ENCODE measurements at regions not wholly inside any gene's neighbourhood (a gene's known extent, or its start where the extent isn't known, plus 50 kb on each side); places are given as distances from the start of the nearest gene placed in this dataset.

- TF ChIP-seq FOSB (CRISPR knock-in tag; IDR thresholded peaks at IDR 0.05) (no peak), BHLHE40 (IDR thresholded peaks at IDR 0.05; ENCODE audit: low read depth, low read length) (no peak), CTCF (IDR thresholded peaks at IDR 0.05) (no peak), HEYL (CRISPR knock-in tag; IDR thresholded peaks at IDR 0.05) (no peak), PHF8 (IDR thresholded peaks at IDR 0.05; ENCODE audit: borderline replicate concordance, low read depth) (no peak), POLR2AphosphoS2 (conservative IDR thresholded peaks at IDR 0.05; ENCODE audit: low read length) (no peak), TP53 (CRISPR knock-in tag; IDR thresholded peaks at IDR 0.05) (no peak), POLR2A (IDR thresholded peaks at IDR 0.05; ENCODE audit: low read length) (no peak), RAD21 (conservative IDR thresholded peaks at IDR 0.05 in 1 of 2, IDR thresholded peaks at IDR 0.05 in 1 of 2) (no peak), JUNB (IDR thresholded peaks at IDR 0.05) (no peak)
- TF ChIP-seq, protein P1, sequence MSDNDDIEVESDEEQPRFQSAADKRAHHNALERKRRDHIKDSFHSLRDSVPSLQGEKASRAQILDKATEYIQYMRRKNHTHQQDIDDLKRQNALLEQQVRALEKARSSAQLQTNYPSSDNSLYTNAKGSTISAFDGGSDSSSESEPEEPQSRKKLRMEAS (IDR thresholded peaks at IDR 0.05) = no peak
- TF ChIP-seq, protein P2, sequence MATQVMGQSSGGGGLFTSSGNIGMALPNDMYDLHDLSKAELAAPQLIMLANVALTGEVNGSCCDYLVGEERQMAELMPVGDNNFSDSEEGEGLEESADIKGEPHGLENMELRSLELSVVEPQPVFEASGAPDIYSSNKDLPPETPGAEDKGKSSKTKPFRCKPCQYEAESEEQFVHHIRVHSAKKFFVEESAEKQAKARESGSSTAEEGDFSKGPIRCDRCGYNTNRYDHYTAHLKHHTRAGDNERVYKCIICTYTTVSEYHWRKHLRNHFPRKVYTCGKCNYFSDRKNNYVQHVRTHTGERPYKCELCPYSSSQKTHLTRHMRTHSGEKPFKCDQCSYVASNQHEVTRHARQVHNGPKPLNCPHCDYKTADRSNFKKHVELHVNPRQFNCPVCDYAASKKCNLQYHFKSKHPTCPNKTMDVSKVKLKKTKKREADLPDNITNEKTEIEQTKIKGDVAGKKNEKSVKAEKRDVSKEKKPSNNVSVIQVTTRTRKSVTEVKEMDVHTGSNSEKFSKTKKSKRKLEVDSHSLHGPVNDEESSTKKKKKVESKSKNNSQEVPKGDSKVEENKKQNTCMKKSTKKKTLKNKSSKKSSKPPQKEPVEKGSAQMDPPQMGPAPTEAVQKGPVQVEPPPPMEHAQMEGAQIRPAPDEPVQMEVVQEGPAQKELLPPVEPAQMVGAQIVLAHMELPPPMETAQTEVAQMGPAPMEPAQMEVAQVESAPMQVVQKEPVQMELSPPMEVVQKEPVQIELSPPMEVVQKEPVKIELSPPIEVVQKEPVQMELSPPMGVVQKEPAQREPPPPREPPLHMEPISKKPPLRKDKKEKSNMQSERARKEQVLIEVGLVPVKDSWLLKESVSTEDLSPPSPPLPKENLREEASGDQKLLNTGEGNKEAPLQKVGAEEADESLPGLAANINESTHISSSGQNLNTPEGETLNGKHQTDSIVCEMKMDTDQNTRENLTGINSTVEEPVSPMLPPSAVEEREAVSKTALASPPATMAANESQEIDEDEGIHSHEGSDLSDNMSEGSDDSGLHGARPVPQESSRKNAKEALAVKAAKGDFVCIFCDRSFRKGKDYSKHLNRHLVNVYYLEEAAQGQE (IDR thresholded peaks at IDR 0.05) = no peak
Observed at GRCh38 chr17:53391197-53391596, 431.5 kb upstream of the KIF2B start.

Measured in A549 (cell line).